SK-N-SH (cell line): ENCODE measurements at regions not wholly inside any gene's neighbourhood (a gene's known extent, or its start where the extent isn't known, plus 50 kb on each side); places are given as distances from the start of the nearest gene placed in this dataset.

Experiments
- CTCF ChIP-seq: fragments of 200-600 bp; sonication (generic); IDR thresholded peaks from 2 replicates; pipeline ENCODE4 v1.6.1; 2017; ENCODE audit warnings: antibody characterized with exemption, mild to moderate bottlenecking, moderate library complexity
- GABPA ChIP-seq: IDR thresholded peaks from 2 replicates; pipeline ENCODE4 v1.4.0; 2012; ENCODE audit warnings: low read depth, mild to moderate bottlenecking
- JUND ChIP-seq: IDR thresholded peaks from 2 replicates; pipeline ENCODE4 v1.4.0; 2012
- MXI1 ChIP-seq: IDR thresholded peaks from 2 replicates; pipeline ENCODE4 v1.6.1; 2012; ENCODE audit warnings: mild to moderate bottlenecking, low read depth, low read length, improper control_type of control experiment
- POLR2AphosphoS5 ChIP-seq: IDR thresholded peaks from 2 replicates; pipeline ENCODE4 v1.6.1; 2012; ENCODE audit warnings: low read depth, low read length
- RFX5 ChIP-seq: IDR thresholded peaks from 2 replicates; pipeline ENCODE4 v1.6.1; 2012; ENCODE audit warnings: mild to moderate bottlenecking, improper control_type of control experiment, low read length

GRCh38 chr6:22942403-22942802 lies 373.0 kb downstream of the HDGFL1 start:
- TF ChIP-seq CTCF: no peak
- no peak for TF ChIP-seq POLR2AphosphoS5
- no peak for TF ChIP-seq MXI1
- TF ChIP-seq JUND: no peak
- TF ChIP-seq GABPA: no peak
- no peak for TF ChIP-seq RFX5
